Heart right ventricle (tissue), 16 donors: ENCODE measurements at regions not wholly inside any gene's neighbourhood (a gene's known extent, or its start where the extent isn't known, plus 50 kb on each side); places are given as distances from the start of the nearest gene placed in this dataset.

Experiments
- ATAC-seq, 8 donors: fragments of 200-7000 bp; cut with Tn5 transposase; one replicate each; pipeline ENCODE4 v1.9.1; 2020; ENCODE audit warnings: mild to moderate bottlenecking in 8 of 8, moderate library complexity in 8 of 8, moderate number of reproducible peaks in 1 of 8
- DNase-seq, 2 donors: peaks; one replicate each; pipeline ENCODE4 v3.0.0-alpha.2; 2020
- H3K27ac ChIP-seq, 10 donors: fragments of 200-600 bp; sonication (generic) in 2 of 10; one replicate each; pipeline versions ENCODE4 v1.5.0 to v1.8.0; 2020 to 2022; ENCODE audit warnings: mild to moderate bottlenecking in 3 of 10
- H3K27me3 ChIP-seq, 7 donors: fragments of 200-600 bp; one replicate each; pipeline ENCODE4 v1.8.0; 2021 to 2022; ENCODE audit warnings: mild to moderate bottlenecking in 2 of 7
- H3K36me3 ChIP-seq, 9 donors: fragments of 200-600 bp; sonication (generic) in 1 of 9; one replicate each; pipeline versions ENCODE4 v1.5.0 to v1.8.0; 2020 to 2022; ENCODE audit warnings: mild to moderate bottlenecking in 2 of 9
- H3K4me1 ChIP-seq, 9 donors: fragments of 200-600 bp; sonication (generic) in 1 of 9; one replicate each; pipeline versions ENCODE4 v1.5.0 to v1.8.0; 2020 to 2022; ENCODE audit warnings: mild to moderate bottlenecking in 4 of 9
- H3K4me3 ChIP-seq, 10 donors: fragments of 200-600 bp; sonication (generic) in 2 of 10; one replicate each; pipeline versions ENCODE4 v1.5.0 to v1.8.0; 2020 to 2022; ENCODE audit warnings: mild to moderate bottlenecking in 7 of 10, moderate library complexity in 2 of 10
- H3K9me3 ChIP-seq, 11 donors: fragments of 200-600 bp in 10 of 11; sonication (generic) in 2 of 11; one replicate each; pipeline versions ENCODE4 v1.5.0 to v1.8.0; 2013 to 2022; ENCODE audit warnings: mild to moderate bottlenecking in 2 of 11, control low read depth in 1 of 11, moderate library complexity in 1 of 11
- CTCF ChIP-seq, 9 donors: fragments of 200-600 bp; sonication (generic) in 2 of 9; IDR thresholded peaks; one replicate each; pipeline versions ENCODE4 v1.5.0 to v1.8.0; 2021 to 2022; ENCODE audit warnings: antibody characterized with exemption in 9 of 9, mild to moderate bottlenecking in 5 of 9, moderate library complexity in 1 of 9
- WGBS, 2 donors: extraction: QIAGEN DNeasy Blood & Tissue Kit; methylation state at CpG; one replicate each; pipeline ENCODE4 v1.1.7; 2013; ENCODE audit warnings: inconsistent platforms in 1 of 2; 5-methylcytosine and 5-hydroxymethylcytosine counted together
- intact Hi-C, 10 donors: fragments of 100-400 bp; cut with DNase I; formaldehyde crosslinking; loops; one replicate each; pipeline versions ENCODE4 v1.11.1 to v1.14.2; 2022
- donor health status: Arrhythmogenic right ventricular cardiomyopathy.
- donor health status: ischemic (EF 13 %, LVEDD 7.1; RV severe dilation, severe dysfunction).
- donor health status: healthy with polysubstance abuse.
- donor health status: DM: no; HTN: yes; CAD: no.
- donor health status: DM: no; HTN: no; CAD: no.
- donor health status: ischemic (EF 25% LVEDD 6.9; RV normal size, moderate dysfunction).
- donor health status: ischemic (EF 25% LVEDD 5.7; RV mildly dilated, moderate dysfunction).
- donor health status: healthy.
- donor health status: DM: yes; HTN: yes; CAD: no.
- donor health status: Ischemic cardiomyopathy.
- donor health status: ischemic (EF 35%, LVEDD 5.7; RV mildly dilated, moderate dysfunction).
- donor health status: nonischemic (EF 11% LVEDD 7.7; RV severe dilation, severe dysfunction).
- donor health status: DM: yes; HTN: yes; CAD: no.
- donor health status: PGD.
- donor health status: ischemic (EF 29% LVEDD 5.4; RV normal size, mild dysfunction).
- donor health status: nonischemic (EF 23%, LVEDD 6.1; RV moderate dilation, normal function).

GRCh38 chr10:20673175-20673574 lies 223.9 kb downstream of the NEBL start:
- intact Hi-C loops = loop anchor here in 1 of 10 donors (5.0 kb wide), 1 partner anchor 51 kb away; no protein-coding TSS in a partner anchor
- Histone ChIP-seq H3K36me3 (no peaks in the 10 kb centered on the region), H3K4me3 (no peak overlapping the region), H3K9me3 (no peaks in the 10 kb centered on the region), H3K27me3 (no peaks in the 10 kb centered on the region), H3K4me1 (peaks cover 0 to 51% (median 9%) of the 10 kb centered on the region in 9 donors), H3K27ac (peak overlapping the region in 6 of 10 donors; percentile 49 to 66 (median 61))
- ATAC-seq (peak in 3 of 8 donors; percentile 43 to 64 (median 55)), DNase-seq (no peak)
- no peak for TF ChIP-seq CTCF (IDR thresholded peaks at IDR 0.05)
- WGBS, 2 donors = 45 to 55% methylated on average over 4 of the region's 4 CpGs

- H3K9me3 ChIP-seq = no peaks in the 10 kb centered on the region
- 42 to 47% methylated on average over 5 of the region's 5 CpGs for whole genome bisulfite sequencing, 2 donors
- ATAC-seq = peak in 7 of 8 donors; percentile 60 to 86 (median 75)
Measured at GRCh38 chr10:20672741-20673140, 224.4 kb downstream of the NEBL start.

GRCh38 chr10:20670579-20670978 lies 226.5 kb downstream of the NEBL start:
- H3K36me3 ChIP-seq = no peaks in the 10 kb centered on the region
- peak overlapping the region in 3 of 10 donors; percentile 32 to 46 (median 34) for H3K27ac ChIP-seq
- intact Hi-C loops = loop anchor here in 1 of 10 donors (5.0 kb wide), 1 partner anchor 48 kb away; no protein-coding TSS in a partner anchor
- no peak for TF ChIP-seq CTCF (IDR thresholded peaks at IDR 0.05)
- WGBS, 2 donors = 58 to 86% methylated on average over 1 of the region's 1 CpG
- no peaks in the 10 kb centered on the region for H3K27me3 ChIP-seq
- ATAC-seq (peak in 3 of 8 donors; percentile 37 to 75 (median 52)), DNase-seq (no peak)
- H3K4me3 ChIP-seq = no peak overlapping the region
- H3K9me3 ChIP-seq = no peaks in the 10 kb centered on the region
- peaks cover 0 to 46% (median 9%) of the 10 kb centered on the region in 9 donors for H3K4me1 ChIP-seq

More at GRCh38 chr10:20672741-20673140, 224.4 kb downstream of the NEBL start:
- peak overlapping the region in 6 of 10 donors; percentile 49 to 66 (median 61) for H3K27ac ChIP-seq
- no peaks in the 10 kb centered on the region for H3K27me3 ChIP-seq
- H3K4me1 ChIP-seq = peaks cover 0 to 51% (median 9%) of the 10 kb centered on the region in 9 donors
- H3K36me3 ChIP-seq = no peaks in the 10 kb centered on the region
- intact Hi-C loops = loop anchor here in 1 of 10 donors (5.0 kb wide), 1 partner anchor 50 kb away; no protein-coding TSS in a partner anchor
- no peak for TF ChIP-seq CTCF (IDR thresholded peaks at IDR 0.05)
- H3K4me3 ChIP-seq = peak overlapping the region in 1 of 10 donors; percentile 8
- peak in 1 of 2 donors; percentile 49 for DNase-seq

GRCh38 chr10:20668985-20669384 lies 228.1 kb downstream of the NEBL start:
- Histone ChIP-seq H3K27me3 (no peaks in the 10 kb centered on the region), H3K9me3 (no peaks in the 10 kb centered on the region), H3K27ac (no peak overlapping the region), H3K4me1 (peaks cover 0 to 37% (median 8%) of the 10 kb centered on the region in 9 donors), H3K36me3 (no peaks in the 10 kb centered on the region), H3K4me3 (no peak overlapping the region)
- TF ChIP-seq CTCF (IDR thresholded peaks at IDR 0.05) = no peak
- intact Hi-C loops = no loop called here
- ATAC-seq = no peak
- DNase-seq = no peak
